ENCODE measurements at regions not wholly inside any gene's neighbourhood (a gene's known extent, or its start where the extent isn't known, plus 50 kb on each side); places are given as distances from the start of the nearest gene placed in this dataset.

- no peak for TF ChIP-seq TAF1 (IDR thresholded peaks at IDR 0.05; ENCODE audit: low read depth, low read length)
- no peak for TF ChIP-seq SPI1 (IDR thresholded peaks at IDR 0.05; ENCODE audit: low read depth, low read length)
- TF ChIP-seq POLR2A (IDR thresholded peaks at IDR 0.05; ENCODE audit: low read depth, low read length), result no peak
- TF ChIP-seq POU2F2 (IDR thresholded peaks at IDR 0.05; ENCODE audit: low read depth, low read length), result no peak
- TF ChIP-seq POLR2AphosphoS5 (IDR thresholded peaks at IDR 0.05; ENCODE audit: low read depth, low read length), result no peak
- TF ChIP-seq PAX5 (IDR thresholded peaks at IDR 0.05; ENCODE audit: insufficient read depth, low read length, severe bottlenecking), result no peak
- no peak for DNase-seq (ENCODE audit: insufficient read length, low spot score)
- no peak for FAIRE-seq
These were observed 377.2 kb upstream of the ANXA10 start for GRCh38 chr4:167715176-167715575.

GRCh38 chr4:167717495-167717894 lies 374.8 kb upstream of the ANXA10 start:
- DNase-seq (ENCODE audit: insufficient read length, low spot score) (no peak), FAIRE-seq (no peak)
- TF ChIP-seq TAF1 (IDR thresholded peaks at IDR 0.05; ENCODE audit: low read depth, low read length) (no peak), POLR2AphosphoS5 (IDR thresholded peaks at IDR 0.05; ENCODE audit: low read depth, low read length) (no peak), PAX5 (IDR thresholded peaks at IDR 0.05; ENCODE audit: insufficient read depth, low read length, severe bottlenecking) (no peak), SPI1 (IDR thresholded peaks at IDR 0.05; ENCODE audit: low read depth, low read length) (no peak), POLR2A (IDR thresholded peaks at IDR 0.05; ENCODE audit: low read depth, low read length) (no peak), POU2F2 (IDR thresholded peaks at IDR 0.05; ENCODE audit: low read depth, low read length) (no peak)

GRCh38 chr4:167721617-167722486 lies 370.5 kb upstream of the ANXA10 start:
- no peak for FAIRE-seq
- no peak for DNase-seq (ENCODE audit: insufficient read length, low spot score)
- TF ChIP-seq SPI1 (IDR thresholded peaks at IDR 0.05; ENCODE audit: low read depth, low read length) (no peak), POU2F2 (IDR thresholded peaks at IDR 0.05; ENCODE audit: low read depth, low read length) (no peak), POLR2AphosphoS5 (IDR thresholded peaks at IDR 0.05; ENCODE audit: low read depth, low read length) (no peak), TAF1 (IDR thresholded peaks at IDR 0.05; ENCODE audit: low read depth, low read length) (no peak)

- no peak for FAIRE-seq
- TF ChIP-seq POLR2A (IDR thresholded peaks at IDR 0.05; ENCODE audit: low read depth, low read length), result no peak
- TF ChIP-seq TAF1 (IDR thresholded peaks at IDR 0.05; ENCODE audit: low read depth, low read length), result no peak
- TF ChIP-seq PAX5 (IDR thresholded peaks at IDR 0.05; ENCODE audit: insufficient read depth, low read length, severe bottlenecking), result no peak
- no peak for TF ChIP-seq POU2F2 (IDR thresholded peaks at IDR 0.05; ENCODE audit: low read depth, low read length)
- no peak for TF ChIP-seq SPI1 (IDR thresholded peaks at IDR 0.05; ENCODE audit: low read depth, low read length)
- TF ChIP-seq POLR2AphosphoS5 (IDR thresholded peaks at IDR 0.05; ENCODE audit: low read depth, low read length), result no peak
These were observed 369.9 kb upstream of the ANXA10 start for GRCh38 chr4:167722487-167722808.

GRCh38 chr4:167724941-167725340 lies 367.4 kb upstream of the ANXA10 start:
- no peak for TF ChIP-seq POU2F2 (IDR thresholded peaks at IDR 0.05; ENCODE audit: low read depth, low read length)
- TF ChIP-seq TAF1 (IDR thresholded peaks at IDR 0.05; ENCODE audit: low read depth, low read length), result no peak
- no peak for TF ChIP-seq POLR2A (IDR thresholded peaks at IDR 0.05; ENCODE audit: low read depth, low read length)
- TF ChIP-seq POLR2AphosphoS5 (IDR thresholded peaks at IDR 0.05; ENCODE audit: low read depth, low read length), result no peak
- no peak for TF ChIP-seq SPI1 (IDR thresholded peaks at IDR 0.05; ENCODE audit: low read depth, low read length)
- TF ChIP-seq PAX5 (IDR thresholded peaks at IDR 0.05; ENCODE audit: insufficient read depth, low read length, severe bottlenecking), result no peak
- no peak for DNase-seq (ENCODE audit: insufficient read length, low spot score)
- no peak for FAIRE-seq

More at GRCh38 chr4:167722487-167722808, 369.9 kb upstream of the ANXA10 start:
- DNase-seq (ENCODE audit: insufficient read length, low spot score), result no peak

GRCh38 chr4:167730769-167731168 lies 361.6 kb upstream of the ANXA10 start:
- FAIRE-seq, result no peak

GRCh38 chr4:167745024-167745687 lies 347.2 kb upstream of the ANXA10 start:
- TF ChIP-seq POU2F2 (IDR thresholded peaks at IDR 0.05; ENCODE audit: low read depth, low read length) (no peak), POLR2AphosphoS5 (IDR thresholded peaks at IDR 0.05; ENCODE audit: low read depth, low read length) (no peak), TAF1 (IDR thresholded peaks at IDR 0.05; ENCODE audit: low read depth, low read length) (no peak), POLR2A (IDR thresholded peaks at IDR 0.05; ENCODE audit: low read depth, low read length) (no peak)
- DNase-seq (ENCODE audit: insufficient read length, low spot score), result no peak
- no peak for FAIRE-seq

More at GRCh38 chr4:167730769-167731168, 361.6 kb upstream of the ANXA10 start:
- no peak for DNase-seq (ENCODE audit: insufficient read length, low spot score)
- TF ChIP-seq SPI1 (IDR thresholded peaks at IDR 0.05; ENCODE audit: low read depth, low read length) (no peak), PAX5 (IDR thresholded peaks at IDR 0.05; ENCODE audit: insufficient read depth, low read length, severe bottlenecking) (no peak), POLR2AphosphoS5 (IDR thresholded peaks at IDR 0.05; ENCODE audit: low read depth, low read length) (no peak), POU2F2 (IDR thresholded peaks at IDR 0.05; ENCODE audit: low read depth, low read length) (no peak), POLR2A (IDR thresholded peaks at IDR 0.05; ENCODE audit: low read depth, low read length) (no peak), TAF1 (IDR thresholded peaks at IDR 0.05; ENCODE audit: low read depth, low read length) (no peak)

- TF ChIP-seq PAX5 (IDR thresholded peaks at IDR 0.05; ENCODE audit: insufficient read depth, low read length, severe bottlenecking) (no peak), TAF1 (IDR thresholded peaks at IDR 0.05; ENCODE audit: low read depth, low read length) (no peak), POLR2A (IDR thresholded peaks at IDR 0.05; ENCODE audit: low read depth, low read length) (no peak)
- no peak for FAIRE-seq
- no peak for DNase-seq (ENCODE audit: insufficient read length, low spot score)
These were observed 325.1 kb upstream of the ANXA10 start for GRCh38 chr4:167767281-167767680.

GRCh38 chr4:167774646-167775045 lies 317.7 kb upstream of the ANXA10 start:
- TF ChIP-seq PAX5 (IDR thresholded peaks at IDR 0.05; ENCODE audit: insufficient read depth, low read length, severe bottlenecking), result no peak
- no peak for TF ChIP-seq POLR2A (IDR thresholded peaks at IDR 0.05; ENCODE audit: low read depth, low read length)
- TF ChIP-seq POU2F2 (IDR thresholded peaks at IDR 0.05; ENCODE audit: low read depth, low read length), result no peak
- no peak for TF ChIP-seq POLR2AphosphoS5 (IDR thresholded peaks at IDR 0.05; ENCODE audit: low read depth, low read length)
- TF ChIP-seq SPI1 (IDR thresholded peaks at IDR 0.05; ENCODE audit: low read depth, low read length), result no peak
- TF ChIP-seq TAF1 (IDR thresholded peaks at IDR 0.05; ENCODE audit: low read depth, low read length), result no peak
- no peak for FAIRE-seq
- DNase-seq (ENCODE audit: insufficient read length, low spot score), result no peak

All from GM12891 (cell line).